Myocyte (in vitro differentiated cells): ENCODE measurements at regions not wholly inside any gene's neighbourhood (a gene's known extent, or its start where the extent isn't known, plus 50 kb on each side); places are given as distances from the start of the nearest gene placed in this dataset.
A peak's percentile ranks its signal among the peaks of the same experiment; 100 is the strongest.
"Not testable (repeated sequence)": the region's sequence is repeated elsewhere in the genome, so short reads cannot be mapped to it uniquely, and the experiment has no call there.

Experiments
- DNase-seq: peaks from one replicate; pipeline ENCODE4 v3.0.0-alpha.2; 2012; ENCODE audit warnings: low read depth

- no peak for DNase-seq
Observed at GRCh38 chr1:114270282-114270681, 116.6 kb upstream of the SYT6 start.

DNA sequence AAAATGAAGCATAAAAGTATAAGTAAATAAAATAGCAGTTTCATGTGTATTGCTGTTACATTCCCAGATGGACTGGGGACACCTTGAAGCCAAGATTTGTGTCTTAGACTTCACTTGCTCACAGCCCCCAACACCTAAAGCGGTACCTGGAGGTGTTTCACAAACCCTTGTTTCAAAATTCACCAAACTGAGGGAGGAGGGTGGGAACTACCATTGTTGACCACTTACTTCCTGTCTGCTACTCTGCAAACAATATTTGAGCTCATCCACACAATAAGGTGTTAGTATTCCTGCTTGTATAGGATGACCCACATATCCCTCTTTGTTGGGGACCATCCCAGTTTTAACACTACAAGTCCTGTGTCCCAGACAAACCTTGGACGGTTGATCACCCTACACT lies 115.9 kb upstream of the SYT6 start:
- no peak for DNase-seq

DNA sequence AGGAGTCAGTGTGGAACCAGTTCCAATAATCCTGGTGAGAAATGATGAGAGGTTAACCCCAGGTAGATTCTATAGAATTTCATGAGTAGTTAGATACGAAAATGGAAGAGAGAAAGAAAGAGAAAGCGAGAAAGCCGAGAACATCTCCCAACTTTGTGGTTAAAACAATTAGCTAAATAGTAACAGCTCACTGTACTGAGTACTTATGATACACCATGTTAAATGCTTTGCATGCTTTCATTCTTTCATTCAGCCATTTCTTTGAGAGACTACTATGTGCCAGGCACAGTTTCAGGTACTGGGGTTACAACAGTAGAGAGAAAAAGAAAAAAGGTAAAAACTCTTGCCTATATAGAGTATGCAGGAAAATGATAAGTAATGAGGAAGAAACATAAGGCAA lies 109.7 kb upstream of the SYT6 start:
- no peak for DNase-seq

DNA sequence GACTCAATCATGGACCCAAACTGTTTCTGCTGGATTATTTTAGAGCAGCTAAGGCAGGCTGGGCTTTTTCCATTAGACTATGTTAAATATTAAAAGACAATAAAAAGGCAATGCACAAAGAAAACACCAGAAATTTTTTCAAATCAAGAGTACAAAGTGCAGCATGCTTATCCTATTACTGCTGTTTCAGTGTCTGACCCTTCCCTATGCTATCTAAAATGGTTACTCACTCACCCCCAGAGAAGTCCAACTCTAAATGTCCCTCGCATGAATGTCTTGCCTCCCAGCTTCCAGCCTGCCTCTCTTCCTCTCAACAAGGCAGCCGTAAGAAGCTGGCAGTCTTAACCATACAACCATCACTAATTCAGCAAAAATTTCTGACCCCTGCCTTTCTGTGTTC lies 108.7 kb upstream of the SYT6 start:
- DNase-seq: no peak

DNA sequence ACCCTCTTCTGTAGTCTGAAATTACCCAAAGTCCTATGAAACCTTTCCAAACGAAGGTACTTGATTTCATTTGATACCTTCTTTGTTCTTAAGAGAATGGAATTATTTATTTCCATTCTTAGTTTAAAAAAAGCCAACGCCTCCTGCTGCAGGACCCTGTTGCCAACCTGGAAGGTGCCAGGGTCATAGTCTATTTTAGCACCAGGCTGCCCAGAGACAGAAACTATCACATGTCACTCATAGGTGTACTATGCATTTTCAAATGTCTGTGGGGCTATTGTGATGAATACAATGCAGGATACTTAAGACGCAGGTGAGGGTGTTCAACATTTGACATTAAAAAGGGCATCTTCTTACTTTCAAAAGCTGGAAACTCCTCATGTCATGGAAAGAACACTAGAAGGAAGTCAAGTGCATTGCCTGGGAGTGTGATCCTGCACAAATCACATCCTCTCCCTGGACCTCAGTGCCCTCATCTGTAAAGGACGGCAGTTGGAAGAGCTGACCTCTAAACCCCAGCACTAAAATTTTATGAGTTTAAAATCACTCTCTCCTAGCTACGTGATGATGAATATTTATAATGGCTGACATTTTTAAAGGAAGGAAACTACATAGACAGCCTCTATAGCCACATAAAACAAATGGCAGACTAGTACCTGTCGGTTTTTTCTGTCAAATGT lies 107.3 kb upstream of the SYT6 start:
- DNase-seq: no peak

GRCh38 chr1:114259511-114260160 lies 106.0 kb upstream of the SYT6 start:
- DNase-seq: peak; percentile 71

DNA sequence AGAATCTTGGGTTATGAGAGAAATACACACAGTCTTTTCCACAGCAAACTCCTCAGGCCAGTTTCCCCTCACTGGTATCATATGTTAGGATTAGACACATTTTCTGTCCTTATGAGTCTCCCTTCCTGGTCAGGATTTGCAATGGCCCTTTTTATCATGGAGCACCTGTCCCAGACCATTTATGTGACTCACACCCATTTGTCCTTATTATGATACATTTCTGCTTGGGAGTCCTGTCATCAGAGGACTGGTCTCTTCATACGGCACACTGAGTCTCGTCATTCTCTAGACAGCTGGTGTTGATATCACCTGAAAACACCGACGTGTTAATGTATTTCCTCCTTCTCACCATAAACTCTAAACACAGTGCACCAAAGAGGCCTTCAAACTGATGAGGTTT lies 105.0 kb upstream of the SYT6 start:
- peak; percentile 47 for DNase-seq

DNA sequence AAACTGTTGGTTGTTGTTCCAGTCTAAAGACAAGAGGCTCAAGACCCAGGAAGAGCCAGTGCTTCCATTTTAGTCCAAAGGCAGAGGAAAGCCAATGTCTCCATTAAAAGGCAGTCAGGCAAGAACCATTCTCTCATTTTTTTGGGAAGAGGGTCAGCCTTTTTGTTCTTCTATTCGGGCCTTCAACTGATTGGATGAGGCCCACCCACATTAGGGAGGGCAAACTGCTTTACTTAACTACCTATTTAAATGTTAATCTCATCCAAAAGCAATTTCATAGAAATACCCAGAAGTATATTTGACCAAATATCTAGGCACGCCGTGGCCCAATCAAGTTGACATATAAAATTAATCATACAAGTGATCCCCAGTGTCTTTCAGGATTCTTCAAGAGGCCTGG lies 104.4 kb upstream of the SYT6 start:
- no peak for DNase-seq

DNA sequence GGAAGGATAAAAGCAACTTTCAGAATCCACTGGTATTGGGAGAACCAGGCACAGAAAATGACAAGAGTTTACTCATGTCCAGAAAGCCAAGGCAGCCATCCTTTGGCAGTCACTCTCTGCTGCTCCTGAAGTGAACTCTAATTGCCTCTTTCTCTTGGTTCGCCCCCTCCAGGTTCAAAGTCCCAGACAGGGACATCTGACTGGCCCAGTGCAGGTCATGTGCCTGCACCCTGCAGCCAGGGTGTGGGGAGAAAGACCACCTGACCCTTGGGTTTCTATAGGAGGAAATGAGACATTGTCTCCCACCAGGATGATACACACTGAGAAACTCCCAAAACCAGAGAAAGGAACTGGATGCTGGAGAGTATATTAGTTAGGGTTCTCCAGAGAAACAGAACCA lies 103.9 kb upstream of the SYT6 start:
- no peak for DNase-seq

GRCh38 chr1:114253900-114254299 lies 100.2 kb upstream of the SYT6 start:
- DNase-seq: no peak

GRCh38 chr1:114251573-114251939 lies 97.9 kb upstream of the SYT6 start:
- no peak for DNase-seq

DNA sequence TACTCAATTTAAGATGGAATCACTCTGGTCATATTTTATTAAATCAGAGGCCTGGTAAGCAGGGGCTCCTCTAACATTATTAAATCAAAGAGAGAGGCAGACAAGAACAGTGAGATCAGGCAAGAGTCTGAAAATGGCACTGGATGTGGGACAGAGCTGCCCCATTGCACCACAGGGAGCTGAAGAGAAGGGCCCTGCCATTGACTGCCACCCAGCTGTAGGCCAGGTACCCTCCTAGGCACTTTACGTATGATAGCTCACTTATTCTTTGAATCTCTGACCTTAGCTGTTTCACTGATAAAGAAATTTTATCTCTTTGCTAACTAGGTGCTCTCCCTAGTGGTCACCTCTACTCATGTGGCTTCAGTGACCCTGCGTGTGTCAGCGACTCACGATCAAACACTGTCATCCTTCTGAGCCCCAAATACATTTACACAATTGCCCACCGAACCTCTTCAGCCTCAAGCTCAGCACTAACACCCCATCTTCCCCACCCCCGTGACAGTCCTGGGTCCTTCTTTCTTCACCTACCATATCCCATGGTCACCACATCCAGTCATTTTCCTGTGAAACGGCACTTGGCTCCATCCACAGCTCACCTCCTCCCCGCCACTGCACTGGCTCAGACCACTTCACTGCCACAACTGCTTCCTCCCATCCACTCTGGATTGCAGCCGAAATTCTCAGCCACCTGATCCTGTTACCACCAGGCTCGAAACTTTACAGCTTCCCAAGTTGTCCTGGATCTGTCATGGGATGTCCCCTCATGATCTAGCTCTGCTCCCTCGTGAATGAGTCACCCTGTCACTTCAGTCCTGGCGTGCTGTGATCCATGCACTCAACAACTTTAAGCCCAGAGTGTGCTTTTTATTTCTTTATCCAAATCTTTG lies 97.3 kb upstream of the SYT6 start:
- no peak for DNase-seq

DNA sequence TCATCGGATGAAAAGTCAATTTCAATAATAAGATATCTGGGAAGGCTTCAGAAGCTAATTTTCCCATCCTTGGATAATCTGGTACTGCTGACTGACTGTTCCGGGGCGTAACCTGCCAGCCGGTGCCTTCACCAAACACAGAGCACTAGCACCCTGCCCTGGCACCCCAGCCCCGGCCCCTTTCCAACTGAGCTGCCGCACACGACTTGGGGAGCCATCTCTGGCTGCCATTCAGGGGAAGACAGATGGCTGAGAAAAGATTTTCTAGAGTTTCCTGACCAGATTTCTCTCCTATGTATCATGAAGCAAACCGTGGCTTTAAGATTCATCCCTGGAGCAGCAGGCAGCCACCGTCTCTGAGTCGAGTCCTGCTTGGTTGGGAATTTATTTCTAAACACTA lies 96.0 kb upstream of the SYT6 start:
- DNase-seq: no peak

DNA sequence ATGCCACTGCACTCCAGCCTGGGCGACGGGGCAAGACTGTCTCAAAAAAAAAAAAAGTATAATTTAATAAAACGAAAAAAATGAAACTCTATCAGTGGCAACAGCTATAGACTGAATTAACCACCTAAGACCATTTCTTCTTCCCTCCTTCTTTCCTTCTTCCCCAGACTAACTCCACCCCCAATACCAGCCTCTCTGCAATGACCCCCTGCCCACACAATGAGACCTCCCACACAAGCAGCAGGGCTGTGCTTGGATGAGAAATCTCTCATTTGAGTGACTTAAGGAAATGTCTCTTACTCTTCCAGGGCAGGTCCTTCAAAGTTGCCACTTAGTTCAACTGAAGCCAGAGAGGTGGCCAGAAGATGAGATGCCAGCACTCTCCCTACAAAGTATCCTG lies 94.5 kb upstream of the SYT6 start:
- DNase-seq: no peak

GRCh38 chr1:114242531-114243210 lies 89.0 kb upstream of the SYT6 start:
- DNase-seq: not testable (repeated sequence)

DNA sequence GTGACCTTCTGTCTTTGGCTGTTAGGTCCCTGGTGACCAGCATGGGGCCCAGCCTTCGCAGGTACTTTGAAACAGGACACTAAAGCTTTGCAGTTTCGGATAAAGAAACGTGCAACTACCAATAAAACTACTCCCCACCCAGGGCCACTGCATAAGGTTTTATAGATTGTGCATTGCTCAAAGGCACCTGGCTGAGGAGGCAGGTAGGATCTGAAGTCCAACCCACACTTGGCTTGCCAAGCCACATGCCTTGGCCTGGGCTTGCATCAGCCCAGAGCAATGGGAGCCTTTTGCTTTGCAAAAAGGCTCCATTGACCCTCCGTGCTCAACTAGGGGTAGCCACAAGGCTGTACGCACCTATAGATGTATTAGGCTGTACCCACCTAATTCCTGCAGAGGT lies 84.4 kb upstream of the SYT6 start:
- DNase-seq: no peak

GRCh38 chr1:114236517-114236916 lies 82.8 kb upstream of the SYT6 start:
- no peak for DNase-seq

- no peak for DNase-seq
Observed at GRCh38 chr1:114235960-114236359, 82.3 kb upstream of the SYT6 start.

- DNase-seq: no peak
Observed at GRCh38 chr1:114235281-114235680, 81.6 kb upstream of the SYT6 start.

GRCh38 chr1:114234408-114235124 lies 80.9 kb upstream of the SYT6 start:
- no peak for DNase-seq

DNA sequence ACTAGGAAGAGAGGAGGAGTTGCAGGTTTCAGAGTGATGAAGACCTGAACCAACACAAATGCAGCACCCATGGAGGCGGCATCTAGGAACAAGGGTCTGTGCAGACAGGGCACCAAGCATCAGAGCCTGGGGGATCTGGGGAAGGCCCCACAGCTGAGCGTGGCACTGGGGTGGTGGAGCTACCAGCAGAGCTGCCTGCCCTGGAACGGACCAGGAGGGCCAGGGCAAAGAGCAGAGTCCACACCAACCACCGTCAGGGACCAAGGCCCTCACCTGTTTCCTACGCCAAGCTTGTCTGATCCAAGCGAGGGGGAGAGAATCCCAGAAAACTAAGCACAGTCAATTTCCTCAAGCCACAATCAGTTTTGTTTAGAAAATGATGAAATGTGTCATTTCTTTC lies 79.0 kb upstream of the SYT6 start:
- no peak for DNase-seq
